ENCODE measurements at regions not wholly inside any gene's neighbourhood (a gene's known extent, or its start where the extent isn't known, plus 50 kb on each side); places are given as distances from the start of the nearest gene placed in this dataset.

DNA sequence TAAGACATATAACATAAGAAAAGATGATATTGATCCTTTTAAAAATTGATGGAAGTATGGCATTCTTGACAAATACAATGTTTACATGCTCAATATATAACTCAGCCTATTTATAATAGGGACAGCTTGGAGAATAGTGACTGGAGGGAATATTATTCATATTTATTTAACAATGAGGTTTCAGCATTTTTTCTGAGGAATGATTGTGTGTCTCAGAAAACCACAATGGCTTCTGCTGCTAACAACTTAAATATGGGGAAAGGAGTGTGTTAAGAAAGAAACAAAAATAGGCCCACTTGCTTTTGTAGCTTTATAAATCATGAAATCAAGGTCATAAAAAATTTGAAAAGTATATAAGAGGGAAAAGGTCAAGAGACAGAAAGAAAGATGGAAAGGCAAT, 163.2 kb upstream of the TBX18 start:
- DNase-seq (ENCODE audit: low read depth) = no peak
- no peak overlapping the region for H3K4me3 ChIP-seq (ENCODE audit: low read depth, low read length)
- TF ChIP-seq, protein P1, sequence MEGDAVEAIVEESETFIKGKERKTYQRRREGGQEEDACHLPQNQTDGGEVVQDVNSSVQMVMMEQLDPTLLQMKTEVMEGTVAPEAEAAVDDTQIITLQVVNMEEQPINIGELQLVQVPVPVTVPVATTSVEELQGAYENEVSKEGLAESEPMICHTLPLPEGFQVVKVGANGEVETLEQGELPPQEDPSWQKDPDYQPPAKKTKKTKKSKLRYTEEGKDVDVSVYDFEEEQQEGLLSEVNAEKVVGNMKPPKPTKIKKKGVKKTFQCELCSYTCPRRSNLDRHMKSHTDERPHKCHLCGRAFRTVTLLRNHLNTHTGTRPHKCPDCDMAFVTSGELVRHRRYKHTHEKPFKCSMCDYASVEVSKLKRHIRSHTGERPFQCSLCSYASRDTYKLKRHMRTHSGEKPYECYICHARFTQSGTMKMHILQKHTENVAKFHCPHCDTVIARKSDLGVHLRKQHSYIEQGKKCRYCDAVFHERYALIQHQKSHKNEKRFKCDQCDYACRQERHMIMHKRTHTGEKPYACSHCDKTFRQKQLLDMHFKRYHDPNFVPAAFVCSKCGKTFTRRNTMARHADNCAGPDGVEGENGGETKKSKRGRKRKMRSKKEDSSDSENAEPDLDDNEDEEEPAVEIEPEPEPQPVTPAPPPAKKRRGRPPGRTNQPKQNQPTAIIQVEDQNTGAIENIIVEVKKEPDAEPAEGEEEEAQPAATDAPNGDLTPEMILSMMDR (IDR thresholded peaks at IDR 0.05; ENCODE audit: low read depth, low read length) = no peak
- TF ChIP-seq, protein P2, sequence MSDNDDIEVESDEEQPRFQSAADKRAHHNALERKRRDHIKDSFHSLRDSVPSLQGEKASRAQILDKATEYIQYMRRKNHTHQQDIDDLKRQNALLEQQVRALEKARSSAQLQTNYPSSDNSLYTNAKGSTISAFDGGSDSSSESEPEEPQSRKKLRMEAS (IDR thresholded peaks at IDR 0.05; ENCODE audit: low read depth, low read length) = no peak
- no peak for TF ChIP-seq MYC (IDR thresholded peaks at IDR 0.05; ENCODE audit: low read depth, low read length)
- no peak for TF ChIP-seq POLR2A (IDR thresholded peaks at IDR 0.05; ENCODE audit: extremely low read depth, insufficient read length)

GRCh38 chr6:84926189-84927155, 162.1 kb upstream of the TBX18 start:
- DNase-seq (ENCODE audit: low read depth) = no peak
- no peak for TF ChIP-seq POLR2A (IDR thresholded peaks at IDR 0.05; ENCODE audit: extremely low read depth, insufficient read length)
- TF ChIP-seq, protein P2 (IDR thresholded peaks at IDR 0.05; ENCODE audit: low read depth, low read length) = no peak
- TF ChIP-seq, protein P1 (IDR thresholded peaks at IDR 0.05; ENCODE audit: low read depth, low read length) = no peak
- no peak for TF ChIP-seq MYC (IDR thresholded peaks at IDR 0.05; ENCODE audit: low read depth, low read length)

DNA sequence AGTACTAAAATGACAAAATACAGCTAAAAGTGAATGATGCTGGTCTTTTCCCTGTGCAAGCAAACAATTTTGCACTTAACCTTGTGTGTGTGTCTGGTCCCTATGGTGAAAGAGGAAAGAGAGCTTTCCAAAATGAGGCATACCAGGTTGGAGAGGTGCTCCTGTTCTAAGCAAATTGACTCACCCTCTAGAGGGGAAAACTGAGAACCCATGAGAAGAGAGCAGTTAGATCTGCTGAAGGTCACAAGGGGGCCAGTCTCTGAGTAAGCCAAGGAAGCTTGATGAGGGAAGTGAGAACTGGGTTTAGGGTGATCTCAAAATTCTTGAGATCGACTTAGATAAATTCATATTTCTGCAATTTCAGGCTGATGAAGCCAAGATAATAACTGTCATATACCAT, 157.5 kb upstream of the TBX18 start:
- no peak for DNase-seq (ENCODE audit: low read depth)
- no peak overlapping the region for H3K4me3 ChIP-seq (ENCODE audit: low read depth, low read length)
- TF ChIP-seq, protein P2 (IDR thresholded peaks at IDR 0.05; ENCODE audit: low read depth, low read length) = no peak
- no peak for TF ChIP-seq MYC (IDR thresholded peaks at IDR 0.05; ENCODE audit: low read depth, low read length)
- TF ChIP-seq POLR2A (IDR thresholded peaks at IDR 0.05; ENCODE audit: extremely low read depth, insufficient read length) = no peak
- TF ChIP-seq, protein P1 (IDR thresholded peaks at IDR 0.05; ENCODE audit: low read depth, low read length) = no peak

More at GRCh38 chr6:84926189-84927155, 162.1 kb upstream of the TBX18 start:
- no peak overlapping the region for H3K4me3 ChIP-seq (ENCODE audit: low read depth, low read length)

DNA sequence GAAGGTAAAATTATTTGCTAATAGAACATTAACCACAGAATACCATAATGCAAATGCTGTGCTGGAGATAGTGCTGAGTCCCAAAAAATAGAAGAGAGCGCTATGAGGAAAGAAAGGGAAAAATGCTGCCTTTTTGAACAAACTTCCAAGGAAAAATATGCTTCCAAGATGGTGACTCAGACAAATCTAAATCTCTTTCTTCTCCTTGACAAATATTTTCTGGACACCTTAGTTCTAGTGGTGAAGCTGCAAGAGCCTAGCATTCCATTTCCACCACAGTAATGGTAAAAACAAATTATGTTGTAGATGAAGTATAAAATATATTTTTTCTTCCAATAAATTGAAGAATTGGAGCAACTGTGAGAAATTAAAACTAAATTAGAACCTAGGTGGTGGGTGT, 155.6 kb upstream of the TBX18 start:
- H3K4me3 ChIP-seq (ENCODE audit: low read depth, low read length) = no peak overlapping the region
- DNase-seq (ENCODE audit: low read depth) = no peak
- TF ChIP-seq, protein P1 (IDR thresholded peaks at IDR 0.05; ENCODE audit: low read depth, low read length) = no peak
- TF ChIP-seq, protein P2 (IDR thresholded peaks at IDR 0.05; ENCODE audit: low read depth, low read length) = no peak
- no peak for TF ChIP-seq MYC (IDR thresholded peaks at IDR 0.05; ENCODE audit: low read depth, low read length)
- TF ChIP-seq POLR2A (IDR thresholded peaks at IDR 0.05; ENCODE audit: extremely low read depth, insufficient read length) = no peak

GRCh38 chr6:84916704-84917103, 152.3 kb upstream of the TBX18 start:
- DNase-seq (ENCODE audit: low read depth) = no peak
- TF ChIP-seq MYC (IDR thresholded peaks at IDR 0.05; ENCODE audit: low read depth, low read length) (no peak), POLR2A (IDR thresholded peaks at IDR 0.05; ENCODE audit: extremely low read depth, insufficient read length) (no peak)
- TF ChIP-seq, protein P1 (IDR thresholded peaks at IDR 0.05; ENCODE audit: low read depth, low read length) = no peak
- TF ChIP-seq, protein P2 (IDR thresholded peaks at IDR 0.05; ENCODE audit: low read depth, low read length) = no peak
- no peak overlapping the region for H3K4me3 ChIP-seq (ENCODE audit: low read depth, low read length)
